NOMO-1 treated with dmso at 0.1 percent for 144 hours (cell line): ENCODE measurements at regions not wholly inside any gene's neighbourhood (a gene's known extent, or its start where the extent isn't known, plus 50 kb on each side); places are given as distances from the start of the nearest gene placed in this dataset.
A peak's percentile ranks its signal among the peaks of the same experiment; 100 is the strongest.
"Not testable (repeated sequence)": the region's sequence is repeated elsewhere in the genome, so short reads cannot be mapped to it uniquely, and the experiment has no call there.

Source experiments
- DNase-seq: peaks from one replicate; lab custom pipeline; 2025; ENCODE audit not compliant: unreplicated experiment; lab: John Stamatoyannopoulos, UW

GRCh38 chr4:128653527-128654444 is 155.7 kb upstream of the JADE1 start:
- no peak for DNase-seq

GRCh38 chr4:128649575-128650205 is 159.8 kb upstream of the JADE1 start:
- DNase-seq: no peak

DNA sequence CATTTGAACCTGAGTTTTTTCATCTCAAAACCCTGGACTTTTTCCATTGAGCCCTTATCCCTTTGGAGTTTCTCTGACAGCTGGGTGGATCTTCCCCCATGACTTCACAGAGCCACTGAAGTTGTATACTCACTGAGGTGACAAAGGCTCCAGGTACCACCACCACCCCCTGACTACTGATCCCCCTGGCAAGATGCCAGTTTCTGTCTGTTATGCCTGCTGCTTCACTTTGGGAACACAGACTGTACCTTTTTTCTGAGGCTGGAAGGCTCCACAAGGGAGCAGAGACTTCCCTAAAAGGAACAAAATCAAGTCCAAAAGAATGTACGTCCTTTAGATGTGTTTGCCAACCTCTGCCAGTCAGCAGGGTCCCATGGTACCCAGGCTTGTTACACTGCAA is 160.3 kb upstream of the JADE1 start:
- no peak for DNase-seq

DNA sequence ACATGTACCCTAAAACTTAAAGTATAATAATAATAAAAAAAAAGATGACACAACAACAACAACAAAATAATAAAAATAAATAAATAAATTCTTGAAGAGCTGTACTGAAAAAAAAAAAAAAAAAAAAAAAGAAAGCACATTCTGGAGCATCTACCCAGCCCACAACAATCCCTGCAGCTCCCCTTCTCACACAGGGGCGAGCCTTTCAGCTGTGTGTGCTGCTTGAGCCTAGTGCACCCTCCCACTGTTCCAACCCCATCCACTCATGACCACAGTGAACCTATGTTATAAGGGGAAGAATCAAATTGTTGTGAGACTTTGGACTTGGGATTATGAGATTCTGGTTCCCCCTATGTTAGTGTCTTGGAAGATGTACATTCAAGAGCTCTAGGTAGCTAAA is 161.5 kb upstream of the JADE1 start:
- no peak for DNase-seq

GRCh38 chr4:128646893-128647292 is 162.6 kb upstream of the JADE1 start:
- DNase-seq: not testable (repeated sequence)

- not testable (repeated sequence) for DNase-seq
These were observed 164.5 kb upstream of the JADE1 start for GRCh38 chr4:128644693-128645654.

GRCh38 chr4:128644107-128644506 is 165.4 kb upstream of the JADE1 start:
- DNase-seq: not testable (repeated sequence)

DNA sequence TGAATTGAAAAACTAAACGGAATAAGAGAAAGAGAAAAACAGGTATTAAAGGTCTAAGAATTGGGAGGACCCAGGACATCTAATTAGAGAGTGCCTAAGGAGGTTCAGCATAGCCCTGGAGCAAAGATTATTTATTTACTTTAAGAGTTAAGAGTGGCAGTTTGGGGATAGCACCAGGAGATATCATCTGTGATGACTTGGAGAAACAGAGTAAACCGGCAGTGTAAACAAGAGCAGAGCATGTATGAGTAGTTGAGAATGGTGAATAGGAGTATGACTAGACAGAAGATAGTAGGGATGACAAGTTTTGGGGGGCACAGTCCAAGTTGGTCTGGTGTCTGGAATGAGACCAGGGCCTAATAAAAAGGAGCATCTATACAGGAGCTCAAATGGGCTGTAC is 167.9 kb upstream of the JADE1 start:
- not testable (repeated sequence) for DNase-seq

GRCh38 chr4:128639541-128640270 is 169.8 kb upstream of the JADE1 start:
- no peak for DNase-seq

- no peak for DNase-seq
These were observed 172.6 kb upstream of the JADE1 start for GRCh38 chr4:128636906-128637305.

GRCh38 chr4:128635955-128636560 is 173.4 kb upstream of the JADE1 start:
- no peak for DNase-seq

DNA sequence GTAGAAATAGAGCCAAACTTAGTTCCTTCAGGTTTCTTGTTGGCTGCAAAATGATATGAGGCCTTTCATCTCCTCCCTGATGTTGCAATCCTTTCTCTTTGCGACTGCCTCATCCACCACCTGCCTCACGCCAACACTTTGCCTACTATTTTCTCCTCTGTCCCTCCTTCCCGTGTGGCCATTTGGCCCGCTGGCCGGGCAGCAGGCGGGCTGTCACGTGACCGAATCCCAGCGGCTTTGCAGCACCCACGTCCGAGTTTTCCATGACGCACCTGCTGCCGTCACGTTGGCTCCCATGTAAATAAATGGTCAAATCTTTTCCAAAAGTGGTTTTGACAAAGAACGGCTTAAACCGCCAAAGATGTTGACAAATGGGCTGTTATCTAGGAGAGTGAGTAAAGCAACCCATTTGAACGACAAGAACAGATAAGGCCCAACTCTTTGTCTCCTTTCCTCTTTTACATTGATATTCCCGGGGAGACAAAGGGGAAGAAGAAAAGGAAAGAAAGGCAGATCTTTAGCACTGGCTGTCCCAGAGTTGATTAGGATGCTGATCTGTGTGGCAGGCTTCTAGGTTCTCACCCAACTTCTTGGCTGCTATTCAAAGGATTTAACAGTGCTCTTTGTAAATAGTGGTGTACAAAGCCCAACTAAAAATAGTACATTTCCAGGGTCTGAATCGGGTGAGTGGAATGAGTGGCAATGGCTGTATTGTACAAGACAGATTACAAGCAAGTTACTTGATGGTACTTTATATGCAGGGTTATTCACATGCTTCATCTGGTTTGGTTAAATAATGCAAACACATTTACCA is 174.2 kb upstream of the JADE1 start:
- DNase-seq: no peak

DNA sequence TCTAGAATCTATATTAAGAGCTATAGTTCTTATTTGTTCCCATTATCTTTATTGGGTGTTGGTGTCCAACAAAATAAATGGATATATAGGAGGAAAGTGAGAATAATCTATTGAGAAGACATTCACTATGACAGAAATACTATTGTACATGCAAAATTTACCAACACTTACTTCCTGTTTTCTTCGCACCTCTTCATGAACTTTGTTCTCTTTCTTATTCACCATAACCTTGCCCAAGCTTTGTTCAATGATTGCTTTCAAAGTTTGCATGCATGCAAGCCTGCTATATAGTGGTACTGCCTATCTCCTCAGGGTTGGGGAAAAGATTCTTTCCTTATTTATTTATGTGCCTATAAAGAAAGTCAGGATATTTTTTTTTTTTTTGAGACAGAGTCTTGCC is 176.4 kb upstream of the JADE1 start:
- DNase-seq: peak; percentile 14

- DNase-seq: no peak
These were observed 178.6 kb upstream of the JADE1 start for GRCh38 chr4:128630871-128631270.

- no peak for DNase-seq
These were observed 185.8 kb upstream of the JADE1 start for GRCh38 chr4:128623508-128624215.

- DNase-seq: not testable (repeated sequence)
These were observed 189.1 kb upstream of the JADE1 start for GRCh38 chr4:128620279-128620965.

DNA sequence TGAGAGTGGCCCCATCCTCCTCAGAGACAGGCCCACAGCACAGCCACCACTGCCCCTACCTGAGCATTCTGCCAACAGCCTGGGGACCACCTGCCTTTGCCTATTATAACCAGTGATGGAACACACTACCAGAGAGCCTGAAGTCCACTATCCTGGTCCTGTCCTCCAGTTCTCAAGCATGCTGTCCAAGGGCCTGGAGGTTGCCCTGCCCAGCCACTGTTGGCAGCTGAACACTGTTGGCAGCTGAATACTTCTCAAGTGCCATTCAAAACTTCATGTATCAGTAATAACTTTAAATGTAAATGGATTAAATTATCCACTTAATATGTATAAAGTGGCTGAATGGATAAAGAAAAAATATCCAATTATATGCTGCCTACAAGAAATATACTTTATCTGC is 194.3 kb upstream of the JADE1 start:
- DNase-seq: no peak

DNA sequence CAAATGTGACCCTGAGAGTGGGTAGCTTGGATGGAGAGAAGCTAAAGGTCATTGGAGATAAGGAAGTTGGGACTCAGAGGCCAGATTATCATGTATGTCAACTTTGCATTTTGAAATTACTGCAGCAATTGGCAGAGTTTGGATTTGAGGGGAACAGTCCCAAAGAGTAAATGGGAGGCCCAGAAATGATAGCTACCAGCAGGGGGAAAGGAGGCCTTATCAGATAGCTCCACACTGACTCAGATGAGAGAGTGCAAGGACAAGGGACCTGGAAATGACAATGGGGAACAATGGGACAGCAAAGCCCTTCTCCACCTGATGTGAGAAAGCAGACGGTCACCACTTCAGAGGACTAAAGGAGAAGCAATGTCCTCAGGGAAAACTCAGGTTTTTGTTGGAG is 201.5 kb upstream of the JADE1 start:
- no peak for DNase-seq
